Stimulated activated naive CD8-positive, alpha-beta T cell treated with anti-CD3 and anti-CD28 coated beads, Interleukin-15, amount 100 ng/mL, for 72 hours (primary cell): ENCODE measurements at regions not wholly inside any gene's neighbourhood (a gene's known extent, or its start where the extent isn't known, plus 50 kb on each side); places are given as distances from the start of the nearest gene placed in this dataset.
A peak's percentile ranks its signal among the peaks of the same experiment; 100 is the strongest.

ENCODE experiments used
- ATAC-seq: fragments of 150-1000 bp; cut with Tn5 transposase; 2 replicates; pipeline ENCODE4 v1.10.0; 2021; ENCODE audit warnings: mild to moderate bottlenecking, moderate library complexity
- DNase-seq, 2 donors: peaks; one replicate each; pipeline ENCODE4 v3.0.0; 2021 to 2022
- H3K27ac Mint-ChIP-seq, 2 donors: one replicate each; pipeline ENCODE4 v1.8.0; 2022; ENCODE audit warnings: mild to moderate bottlenecking in 2 of 2, mixed read lengths in 2 of 2, moderate library complexity in 2 of 2
- H3K27me3 Mint-ChIP-seq: one replicate; pipeline ENCODE4 v1.8.0; 2022; ENCODE audit warnings: mixed read lengths
- H3K4me1 Mint-ChIP-seq: one replicate; pipeline ENCODE4 v1.8.0; 2022; ENCODE audit warnings: mild to moderate bottlenecking, mixed read lengths
- H3K4me3 Mint-ChIP-seq, 2 donors: one replicate each; pipeline ENCODE4 v1.8.0; 2022; ENCODE audit warnings: mild to moderate bottlenecking in 2 of 2, mixed read lengths in 2 of 2, moderate library complexity in 1 of 2
- H3K9me3 Mint-ChIP-seq, 2 donors: one replicate each; pipeline ENCODE4 v1.8.0; 2022; ENCODE audit warnings: mixed read lengths in 2 of 2

DNA sequence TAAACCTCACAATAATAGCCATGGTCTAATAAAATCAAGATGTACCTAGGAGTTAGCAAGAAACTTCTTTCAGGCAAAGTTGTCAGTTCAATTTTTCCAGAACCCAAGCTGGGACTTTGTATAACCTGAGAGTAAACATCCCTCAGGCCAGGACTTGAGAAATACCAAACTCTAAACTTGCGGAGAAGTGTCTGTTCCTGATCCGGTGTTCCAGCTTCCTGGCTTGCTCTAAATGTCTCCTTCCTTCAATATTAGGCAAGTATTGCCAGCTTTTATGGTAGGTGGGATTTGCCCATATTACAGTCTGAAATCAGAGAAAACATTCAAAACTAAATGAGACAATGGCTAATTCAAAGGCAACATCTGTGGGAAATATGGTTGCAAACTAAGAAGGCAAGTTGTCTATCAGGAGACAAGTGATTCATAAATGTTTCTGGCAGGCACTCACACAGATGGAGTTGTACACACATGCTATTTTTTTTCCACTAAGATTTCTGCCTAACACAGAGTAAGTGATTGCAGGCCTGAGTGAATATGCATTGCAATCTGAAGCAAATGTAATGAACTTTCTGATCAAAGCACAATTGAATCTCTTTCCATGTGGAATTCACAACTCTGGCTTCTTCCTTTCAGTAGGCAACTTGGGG lies 88.3 kb upstream of the COL8A1 start:
- ATAC-seq (no peak), DNase-seq (no peak)
- no peaks in the 10 kb centered on the region for H3K4me1 Mint-ChIP-seq
- H3K9me3 Mint-ChIP-seq, result no peaks in the 10 kb centered on the region
- H3K27me3 Mint-ChIP-seq, result no peaks in the 10 kb centered on the region
- no peak overlapping the region for H3K4me3 Mint-ChIP-seq
- no peak overlapping the region for H3K27ac Mint-ChIP-seq

DNA sequence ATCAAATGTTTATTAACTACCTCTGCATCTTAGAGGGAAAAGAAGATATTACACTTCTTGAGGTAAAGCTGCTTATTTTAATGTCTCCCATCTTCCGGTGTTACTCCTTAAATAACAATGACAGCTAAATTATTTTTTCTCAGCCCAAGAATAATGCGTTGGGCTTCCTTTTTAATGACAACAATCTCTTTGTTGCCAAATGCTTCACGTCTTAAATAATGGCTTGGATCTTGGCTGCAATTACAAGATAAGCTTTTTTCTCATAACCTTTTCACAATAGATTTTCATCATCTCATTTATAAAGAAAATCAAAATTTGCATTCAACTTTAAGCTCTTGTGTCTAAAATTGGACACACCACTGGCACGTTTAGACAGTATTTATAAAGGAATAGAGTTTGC lies 89.2 kb upstream of the COL8A1 start:
- no peaks in the 10 kb centered on the region for H3K27me3 Mint-ChIP-seq
- H3K9me3 Mint-ChIP-seq, result no peaks in the 10 kb centered on the region
- ATAC-seq, result no peak
- H3K27ac Mint-ChIP-seq, result no peak overlapping the region
- no peaks in the 10 kb centered on the region for H3K4me1 Mint-ChIP-seq
- no peak for DNase-seq
- H3K4me3 Mint-ChIP-seq, result no peak overlapping the region

DNA sequence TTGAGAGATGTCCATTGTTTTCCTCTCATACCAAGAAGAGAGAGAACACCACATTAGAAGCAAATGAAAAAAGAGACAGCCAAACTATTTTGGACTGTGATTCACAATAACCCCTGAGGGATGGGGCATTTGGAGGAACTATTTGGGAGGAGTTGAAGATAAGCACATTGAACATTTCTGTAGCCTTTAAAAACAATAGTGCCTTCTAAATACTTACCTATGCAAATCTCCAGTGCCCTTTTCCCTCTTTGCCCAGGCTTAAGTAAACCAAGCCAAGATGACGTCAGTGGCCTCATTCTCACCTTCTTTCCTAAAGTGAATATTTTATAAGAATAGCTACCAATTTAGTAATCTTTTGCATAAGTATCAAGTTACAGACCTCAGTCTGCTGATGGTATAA lies 89.7 kb upstream of the COL8A1 start:
- ATAC-seq, result no peak
- H3K4me1 Mint-ChIP-seq, result no peaks in the 10 kb centered on the region
- H3K9me3 Mint-ChIP-seq, result peaks cover 0 to 3% of the 10 kb centered on the region in 2 donors
- no peak overlapping the region for H3K4me3 Mint-ChIP-seq
- H3K27me3 Mint-ChIP-seq, result no peaks in the 10 kb centered on the region
- H3K27ac Mint-ChIP-seq, result no peak overlapping the region
- DNase-seq, result no peak

DNA sequence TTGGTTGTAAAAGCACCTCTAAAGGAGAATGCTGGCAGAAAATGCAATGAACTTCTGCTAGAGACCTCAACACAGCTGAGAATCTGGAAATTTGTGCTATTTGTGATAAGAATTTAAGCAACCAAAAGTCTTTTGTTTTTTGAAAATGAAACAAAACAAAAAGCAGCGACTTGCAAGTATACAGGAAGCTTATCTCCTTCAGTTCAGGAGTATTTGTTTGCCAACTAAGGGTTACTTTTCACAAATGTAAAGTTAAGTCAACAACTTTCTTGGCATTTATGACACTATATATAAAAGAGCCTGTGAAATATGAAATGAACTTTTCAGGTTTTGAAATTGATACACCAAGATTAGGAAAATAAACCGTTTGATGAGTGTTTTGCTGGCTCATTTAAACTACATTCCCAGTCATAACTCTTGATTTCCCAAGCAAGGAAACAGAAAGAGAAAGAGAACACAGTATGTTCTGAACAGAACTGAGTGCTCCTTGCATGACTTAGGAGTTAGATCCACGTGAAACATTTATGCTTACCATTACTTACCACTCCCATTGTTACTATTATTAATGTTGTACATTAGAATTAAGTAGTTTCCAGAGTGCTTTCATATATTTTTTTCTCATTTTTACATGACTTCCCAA lies 92.3 kb upstream of the COL8A1 start:
- no peak overlapping the region for H3K4me3 Mint-ChIP-seq
- H3K27ac Mint-ChIP-seq, result no peak overlapping the region
- H3K9me3 Mint-ChIP-seq, result peaks cover 3 to 7% of the 10 kb centered on the region in 2 donors
- DNase-seq, result no peak
- H3K27me3 Mint-ChIP-seq, result no peaks in the 10 kb centered on the region
- no peak for ATAC-seq
- peaks cover 7% of the 10 kb centered on the region for H3K4me1 Mint-ChIP-seq

DNA sequence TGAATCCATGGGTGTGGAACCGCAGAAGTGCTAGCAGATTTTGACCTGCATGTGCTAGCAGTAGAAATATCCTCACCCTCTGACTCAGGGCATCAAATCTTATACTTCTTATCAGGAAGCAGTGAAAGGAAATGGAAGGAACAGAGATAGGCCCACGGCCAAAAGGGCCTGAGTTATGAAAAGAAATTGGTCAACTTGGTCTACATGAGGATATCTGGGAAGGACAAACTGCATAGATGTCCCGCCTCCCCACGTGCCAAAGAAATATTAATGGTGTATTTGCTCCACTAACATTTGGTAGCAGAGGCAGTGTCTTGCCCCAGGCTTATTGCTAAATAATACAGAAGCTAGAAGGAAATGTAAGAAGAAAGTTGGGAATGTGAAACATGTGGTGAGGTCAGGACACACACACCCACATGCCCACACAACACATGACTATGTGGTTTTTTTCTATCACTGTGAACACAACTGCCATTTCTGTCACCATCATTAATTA lies 93.6 kb upstream of the COL8A1 start:
- ATAC-seq (no peak), DNase-seq (no peak)
- Mint-ChIP-seq H3K9me3 (peaks cover 3 to 7% of the 10 kb centered on the region in 2 donors), H3K27me3 (no peaks in the 10 kb centered on the region), H3K4me3 (no peak overlapping the region), H3K4me1 (peaks cover 7% of the 10 kb centered on the region), H3K27ac (no peak overlapping the region)

DNA sequence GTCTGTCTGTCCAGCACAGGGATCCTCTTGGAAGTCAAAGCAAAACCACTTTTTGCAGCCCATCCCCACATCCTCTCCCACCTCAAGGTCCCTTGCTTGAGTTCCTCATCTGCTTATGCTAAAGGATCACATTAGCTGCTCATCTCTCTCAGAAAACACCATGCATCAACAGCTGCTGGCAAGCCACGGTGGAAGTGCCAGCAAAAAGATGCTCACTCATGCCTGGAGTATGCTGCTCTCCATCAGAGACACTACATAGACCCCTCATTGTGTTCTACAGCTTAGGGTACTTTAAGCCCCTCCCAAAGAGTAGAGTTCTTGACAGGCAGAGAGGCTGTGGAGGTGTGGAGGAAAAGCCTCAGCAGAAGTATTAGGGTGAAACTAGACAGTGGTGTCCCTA lies 94.6 kb upstream of the COL8A1 start:
- Mint-ChIP-seq H3K27me3 (no peaks in the 10 kb centered on the region), H3K4me1 (peaks cover 7% of the 10 kb centered on the region)
- DNase-seq, result no peak

DNA sequence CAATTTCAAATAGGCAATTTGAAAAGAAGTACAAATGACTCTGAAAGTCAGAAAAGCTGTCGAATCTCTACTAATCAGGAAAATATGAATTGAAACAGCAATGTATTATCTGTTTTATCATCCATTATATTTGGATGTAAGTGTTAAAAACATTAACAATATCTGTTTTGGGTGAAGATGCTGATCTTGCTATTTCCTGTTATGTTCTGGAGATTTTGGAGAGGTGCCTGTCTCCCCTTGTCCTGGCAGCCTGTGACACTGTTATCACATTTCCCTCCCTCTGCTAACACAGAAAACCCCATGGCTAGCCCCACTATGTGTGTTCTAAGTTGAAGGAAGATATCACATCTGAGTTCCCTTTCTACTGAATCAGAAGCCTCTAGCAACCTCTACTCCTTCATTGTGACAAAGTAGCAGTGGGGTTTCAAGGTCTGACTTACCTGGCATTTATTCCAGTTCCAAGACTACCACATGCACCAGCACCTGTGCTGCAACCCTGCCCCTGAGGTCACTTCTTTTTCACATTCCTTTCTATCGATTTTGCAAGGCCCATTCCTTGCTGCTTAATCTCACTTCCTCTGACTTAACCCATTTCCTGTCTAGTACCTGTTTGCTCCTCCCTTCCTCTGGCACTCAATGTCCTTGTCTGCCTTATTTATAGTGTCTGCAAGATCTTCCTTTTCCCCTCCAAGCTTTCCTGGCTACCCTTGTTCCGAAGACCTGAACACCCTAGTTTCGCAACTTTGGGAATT lies 95.5 kb upstream of the COL8A1 start:
- DNase-seq, result no peak
- H3K9me3 Mint-ChIP-seq, result peaks cover 3 to 7% of the 10 kb centered on the region in 2 donors
- no peak overlapping the region for H3K4me3 Mint-ChIP-seq
- peaks cover 7% of the 10 kb centered on the region for H3K4me1 Mint-ChIP-seq
- ATAC-seq, result no peak
- no peak overlapping the region for H3K27ac Mint-ChIP-seq
- H3K27me3 Mint-ChIP-seq, result no peaks in the 10 kb centered on the region

More for the DNA sequence above, 94.6 kb upstream of the COL8A1 start:
- ATAC-seq, result no peak
- Mint-ChIP-seq H3K27ac (peak overlapping the region in 1 of 2 donors; percentile 16), H3K9me3 (peaks cover 3 to 7% of the 10 kb centered on the region in 2 donors), H3K4me3 (no peak overlapping the region)

DNA sequence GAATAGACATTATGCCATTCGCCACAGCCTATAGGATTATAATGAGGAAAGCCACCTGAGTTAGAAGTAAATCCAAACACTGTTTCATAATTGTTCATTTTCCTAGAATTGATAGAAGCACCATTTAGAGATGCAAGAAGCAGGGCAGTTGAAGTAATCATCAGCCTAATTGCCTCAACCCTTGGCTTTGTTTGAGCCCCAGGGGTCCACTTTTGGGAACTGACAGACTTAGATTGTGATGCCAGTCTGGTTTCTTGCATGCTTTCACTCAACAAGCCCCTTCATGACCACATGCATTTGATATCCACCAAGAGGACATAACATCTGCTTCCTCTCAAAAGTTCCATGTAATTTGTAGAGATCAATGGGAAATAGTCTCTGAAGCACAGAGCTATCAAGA lies 97.2 kb upstream of the COL8A1 start:
- ATAC-seq, result no peak
- Mint-ChIP-seq H3K27ac (no peak overlapping the region), H3K27me3 (no peaks in the 10 kb centered on the region), H3K4me1 (peaks cover 7% of the 10 kb centered on the region), H3K4me3 (no peak overlapping the region), H3K9me3 (peaks cover 3 to 7% of the 10 kb centered on the region in 2 donors)
- no peak for DNase-seq

DNA sequence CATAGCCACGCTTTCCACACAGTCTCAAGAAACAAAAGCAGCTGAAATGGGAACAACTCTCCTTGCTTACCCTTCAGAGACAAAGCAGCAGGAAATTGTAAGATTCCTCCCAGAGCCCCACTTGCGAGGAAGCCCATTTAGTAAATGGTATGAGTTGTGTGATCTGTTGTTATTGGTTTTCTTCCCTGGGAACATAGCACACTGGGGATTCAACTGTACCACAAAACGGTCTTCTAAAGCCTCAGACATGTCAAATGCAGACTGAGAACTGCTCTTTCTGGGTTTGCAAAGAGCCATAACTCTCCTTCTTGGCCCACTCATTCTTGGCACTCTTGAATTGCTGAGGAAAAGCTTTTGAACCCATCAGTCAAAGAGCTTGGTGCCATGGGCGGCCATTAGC lies 101.0 kb upstream of the COL8A1 start:
- Mint-ChIP-seq H3K4me1 (no peaks in the 10 kb centered on the region), H3K4me3 (no peak overlapping the region), H3K9me3 (no peaks in the 10 kb centered on the region), H3K27ac (no peak overlapping the region), H3K27me3 (no peaks in the 10 kb centered on the region)
- DNase-seq (no peak), ATAC-seq (no peak)

DNA sequence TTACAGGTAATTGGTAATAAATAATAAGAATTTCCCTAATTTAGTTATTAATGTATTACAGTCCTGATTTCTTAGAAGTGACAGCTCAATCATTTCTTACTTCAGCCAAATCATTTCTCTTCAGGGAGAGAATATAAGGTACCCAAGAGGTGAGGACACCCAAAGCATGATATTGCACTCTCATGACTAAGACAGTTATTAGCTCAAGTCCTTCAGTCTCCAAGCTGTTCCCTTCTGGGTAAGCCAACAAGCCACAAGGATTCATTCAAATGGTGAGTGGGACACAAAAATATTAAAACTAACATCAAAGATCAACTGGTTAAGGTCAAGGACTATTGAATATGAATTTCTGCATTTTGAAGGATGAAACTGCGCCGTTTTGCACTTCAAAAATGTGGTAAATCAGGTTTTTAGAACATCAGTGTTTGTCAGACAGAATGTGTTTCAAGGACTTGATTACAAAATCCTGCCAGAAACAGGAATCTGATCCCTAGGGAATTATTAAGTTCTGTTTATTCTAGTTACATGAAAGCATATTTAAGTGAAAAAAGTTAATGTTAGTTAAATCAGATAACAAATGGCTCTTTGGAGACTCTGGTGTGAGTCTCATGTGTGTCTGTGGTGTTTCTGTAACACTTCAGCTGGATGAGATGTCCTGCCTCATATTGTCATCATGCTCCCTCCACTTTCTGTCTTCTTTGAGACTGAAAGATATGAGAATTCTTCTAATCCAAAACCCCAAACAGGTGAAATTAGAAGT lies 101.7 kb upstream of the COL8A1 start:
- Mint-ChIP-seq H3K4me3 (no peak overlapping the region), H3K9me3 (no peaks in the 10 kb centered on the region), H3K27ac (no peak overlapping the region), H3K4me1 (no peaks in the 10 kb centered on the region), H3K27me3 (no peaks in the 10 kb centered on the region)
- ATAC-seq, result no peak
- DNase-seq, result no peak

DNA sequence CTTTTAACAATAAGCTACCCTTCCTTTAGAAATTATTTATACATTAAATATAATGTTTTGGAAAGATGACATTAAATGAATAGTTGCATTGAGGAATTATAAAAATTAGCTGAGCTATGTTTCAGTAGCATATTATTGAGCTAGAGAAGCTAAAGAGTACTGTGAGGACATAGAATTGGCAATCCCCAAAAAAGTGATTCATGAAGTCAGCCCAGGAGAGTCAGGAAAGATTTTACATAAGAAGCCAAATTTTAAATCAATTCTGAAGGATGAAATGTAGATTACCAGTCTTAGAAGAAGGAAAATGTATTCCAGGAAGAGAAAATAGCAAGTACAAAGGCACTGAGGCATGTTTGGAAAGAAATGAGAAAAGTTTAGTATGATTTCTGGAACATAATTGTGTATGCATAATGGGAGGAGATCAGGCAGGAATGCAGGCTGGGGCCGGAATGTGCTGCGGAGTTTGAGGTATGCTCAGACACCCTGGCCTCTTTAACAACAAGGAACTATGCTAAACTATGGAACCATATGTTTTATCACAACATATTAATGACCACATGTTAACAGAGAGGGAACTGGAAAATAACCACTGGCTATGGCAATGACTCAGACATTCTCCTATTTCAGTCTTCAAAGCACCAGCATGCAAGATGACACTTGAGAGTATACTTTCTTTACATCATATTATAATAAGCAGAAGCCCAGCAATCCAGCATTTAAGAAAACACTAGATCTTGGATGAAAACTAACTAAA lies 103.3 kb upstream of the COL8A1 start:
- Mint-ChIP-seq H3K27ac (no peak overlapping the region), H3K9me3 (no peaks in the 10 kb centered on the region), H3K27me3 (no peaks in the 10 kb centered on the region), H3K4me1 (no peaks in the 10 kb centered on the region), H3K4me3 (no peak overlapping the region)
- ATAC-seq, result no peak
- no peak for DNase-seq

DNA sequence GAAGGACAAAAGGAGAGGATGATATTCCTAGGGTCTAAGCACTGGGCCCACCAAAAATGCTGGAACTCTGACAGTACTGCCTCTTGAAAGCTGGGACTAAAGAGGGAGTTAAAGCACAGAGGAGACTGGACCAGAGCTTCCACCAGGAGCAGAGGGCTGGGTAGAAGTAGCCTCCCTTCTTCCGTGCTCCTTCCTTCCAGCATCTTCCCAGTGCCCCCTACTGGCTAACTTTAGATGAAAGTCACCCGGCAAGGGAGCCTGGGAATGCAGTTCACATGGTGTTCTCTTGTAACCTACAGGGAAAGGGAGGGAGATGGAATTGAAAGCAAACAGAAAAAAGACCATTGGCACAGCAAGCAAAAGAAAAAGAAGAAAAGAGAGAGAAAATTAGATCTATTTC lies 106.1 kb upstream of the COL8A1 start:
- Mint-ChIP-seq H3K4me3 (no peak overlapping the region), H3K9me3 (no peaks in the 10 kb centered on the region), H3K27me3 (peaks cover 11% of the 10 kb centered on the region), H3K27ac (no peak overlapping the region), H3K4me1 (no peaks in the 10 kb centered on the region)
- DNase-seq, result peak in 1 of 2 donors; percentile 10
- no peak for ATAC-seq

DNA sequence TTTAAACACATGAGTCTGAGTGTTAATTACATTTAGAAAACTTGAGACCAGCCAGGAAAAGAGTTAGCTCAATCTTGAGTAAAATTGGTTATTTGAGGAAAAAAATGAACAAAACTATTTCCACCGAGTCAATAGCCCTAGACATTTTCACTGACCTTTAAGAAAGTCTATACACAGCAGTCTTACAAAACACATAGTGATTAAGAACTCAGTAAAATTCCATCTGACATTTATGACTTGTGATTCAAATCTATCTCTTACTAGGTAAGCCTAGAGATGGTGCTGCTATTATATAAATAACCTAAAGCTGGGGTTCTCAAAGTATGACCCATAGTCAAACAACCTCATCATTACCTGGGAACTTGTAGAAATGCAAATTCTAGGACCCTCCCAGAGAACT lies 109.1 kb upstream of the COL8A1 start:
- ATAC-seq (no peak), DNase-seq (no peak)
- H3K27me3 Mint-ChIP-seq, result peaks cover 11% of the 10 kb centered on the region
- H3K27ac Mint-ChIP-seq, result no peak overlapping the region
- peaks cover 3 to 8% of the 10 kb centered on the region in 2 donors for H3K9me3 Mint-ChIP-seq
- no peaks in the 10 kb centered on the region for H3K4me1 Mint-ChIP-seq
- H3K4me3 Mint-ChIP-seq, result no peak overlapping the region

DNA sequence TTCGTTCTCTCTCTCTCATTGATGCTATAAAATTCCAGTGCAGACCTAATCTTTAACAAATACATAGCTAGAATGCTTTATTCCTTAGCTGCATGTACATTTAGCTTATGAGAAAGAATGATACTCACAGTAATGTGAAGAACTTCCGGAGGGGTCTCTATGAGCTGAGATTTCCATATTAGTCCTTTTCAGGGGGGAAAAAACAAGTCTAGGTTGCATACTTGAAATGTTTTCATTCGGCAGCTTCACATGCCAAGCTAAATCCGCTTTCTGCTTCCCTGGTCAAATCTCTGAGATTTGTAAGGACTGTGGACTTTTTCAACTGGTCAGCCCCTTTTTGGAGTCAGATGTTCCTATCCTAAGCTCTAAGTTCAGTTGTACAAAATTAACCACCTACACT lies 111.5 kb upstream of the COL8A1 start:
- Mint-ChIP-seq H3K4me1 (no peaks in the 10 kb centered on the region), H3K9me3 (peaks cover 6 to 10% of the 10 kb centered on the region in 2 donors), H3K27me3 (peaks cover 11% of the 10 kb centered on the region), H3K4me3 (no peak overlapping the region), H3K27ac (no peak overlapping the region)
- DNase-seq, result no peak
- no peak for ATAC-seq

DNA sequence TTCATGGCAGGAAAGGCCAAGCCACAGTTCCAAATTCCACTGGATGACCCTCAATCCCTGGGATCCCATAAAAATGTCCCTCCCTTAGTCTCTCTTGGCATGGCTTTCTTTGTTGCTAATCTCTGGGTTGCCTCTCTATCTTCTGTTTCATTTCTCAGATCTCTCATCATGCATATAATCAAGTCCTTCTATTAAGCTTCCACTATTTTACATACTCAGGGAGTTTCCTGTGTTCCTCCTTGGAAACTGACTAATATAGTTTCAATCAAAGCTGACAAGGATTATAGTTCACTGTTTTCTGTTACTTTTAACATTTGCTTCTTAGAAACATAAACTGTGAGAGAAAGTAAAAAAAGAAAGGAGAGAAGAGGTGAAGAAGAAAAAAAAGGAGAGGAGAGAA lies 113.8 kb upstream of the COL8A1 start:
- H3K4me1 Mint-ChIP-seq, result no peaks in the 10 kb centered on the region
- no peak overlapping the region for H3K4me3 Mint-ChIP-seq
- DNase-seq (no peak), ATAC-seq (no peak)
- H3K9me3 Mint-ChIP-seq, result peaks cover 6 to 10% of the 10 kb centered on the region in 2 donors
- H3K27ac Mint-ChIP-seq, result no peak overlapping the region
- peaks cover 11% of the 10 kb centered on the region for H3K27me3 Mint-ChIP-seq
